A673 (cell line): ENCODE measurements at regions not wholly inside any gene's neighbourhood (a gene's known extent, or its start where the extent isn't known, plus 50 kb on each side); places are given as distances from the start of the nearest gene placed in this dataset.

Experiments
- CTCF ChIP-seq: fragments of 300-800, 200-600 bp; sonication (generic); conservative IDR thresholded peaks from 2 replicates; pipeline ENCODE4 v1.5.1; 2017; ENCODE audit warnings: low read depth, mild to moderate bottlenecking, antibody characterized with exemption, low read length, moderate library complexity, mixed read lengths
- EZH2 ChIP-seq: fragments of 200-600 bp; sonication (generic); IDR thresholded peaks from 2 replicates; pipeline ENCODE4 v1.6.1; 2017; ENCODE audit warnings: borderline replicate concordance, low read depth, mild to moderate bottlenecking, mixed read lengths, antibody characterized with exemption, low read length; ENCODE audit not compliant: poor library complexity, severe bottlenecking

- no peak for TF ChIP-seq CTCF
- TF ChIP-seq EZH2: no peak
Observed at GRCh38 chr5:88401228-88401627, 132.6 kb upstream of the TMEM161B start.
